ENCODE measurements at regions not wholly inside any gene's neighbourhood (a gene's known extent, or its start where the extent isn't known, plus 50 kb on each side); places are given as distances from the start of the nearest gene placed in this dataset.

DNA sequence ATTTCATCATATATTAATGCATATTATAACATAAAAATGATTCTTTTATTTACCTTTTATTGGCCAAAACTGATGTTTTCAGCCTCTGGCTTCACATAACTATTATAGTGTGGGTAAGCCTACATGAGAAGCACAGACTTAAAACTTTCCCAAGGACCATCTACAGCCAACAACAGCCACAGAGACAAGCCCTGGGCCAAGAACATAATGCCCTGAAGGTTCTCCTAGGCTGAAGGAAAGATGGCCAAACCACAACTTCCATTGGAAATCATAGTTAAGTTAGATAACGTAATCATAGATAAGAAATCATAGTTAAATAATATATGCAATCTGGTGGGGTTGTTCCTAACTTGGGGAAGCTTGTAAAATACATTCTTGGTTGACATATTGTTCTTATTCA, 280.0 kb upstream of the EMCN start:
- no peak overlapping the region for H4K8ac ChIP-seq (ENCODE audit: low read depth in 2 of 2, low read length in 2 of 2)
- H3K4me3 ChIP-seq (ENCODE audit: insufficient read depth, low read depth, low read length), result no peak overlapping the region
- H2AK5ac ChIP-seq (ENCODE audit: low read depth, low read length), result no peak overlapping the region
- no peaks in the 10 kb centered on the region for H3K27me3 ChIP-seq (ENCODE audit: control insufficient read depth, insufficient read depth, low read length)
- no peak overlapping the region for H3K27ac ChIP-seq (ENCODE audit: insufficient read depth, low read length)
- ChIA-PET POLR2A (ENCODE audit: unreplicated experiment) (no interaction called here), CTCF (no interaction called here)
- H2AK9ac ChIP-seq (replicated peaks; ENCODE audit: low read depth, low read length, poor library complexity), result no peak overlapping the region
- H3K36me3 ChIP-seq (ENCODE audit: control insufficient read depth, insufficient read depth, low read length), result no peaks in the 10 kb centered on the region
- in situ Hi-C loops (cut with MboI; ENCODE audit: low sequenced_read_pairs), result no loop called here
- no peak overlapping the region for H2BK20ac ChIP-seq (ENCODE audit: low read depth, low read length)
- no peak overlapping the region for H4K91ac ChIP-seq (ENCODE audit: insufficient read depth, low read depth, low read length)
- H3K9me3 ChIP-seq (ENCODE audit: control insufficient read depth, insufficient read depth, low read length), result no peaks in the 10 kb centered on the region
- H3K9me1 ChIP-seq (ENCODE audit: insufficient read depth, low read length), result no peaks in the 10 kb centered on the region
- no peak overlapping the region for H3K23ac ChIP-seq (ENCODE audit: low read depth, low read length)
- H3K4ac ChIP-seq (ENCODE audit: low read depth, low read length), result no peak overlapping the region
- H2BK120ac ChIP-seq (ENCODE audit: low read depth, low read length), result no peak overlapping the region
- H2BK5ac ChIP-seq (ENCODE audit: low read depth, low read length, poor library complexity, severe bottlenecking), result no peak overlapping the region
- no peak overlapping the region for H2BK15ac ChIP-seq (ENCODE audit: low read depth, low read length)
- no peak for TF ChIP-seq MAFK (IDR thresholded peaks at IDR 0.05; ENCODE audit: low read depth, low read length)
- TF ChIP-seq MAZ (IDR thresholded peaks at IDR 0.05; ENCODE audit: borderline replicate concordance, low read depth, low read length), result no peak
- no peak for TF ChIP-seq FOS (IDR thresholded peaks at IDR 0.05; ENCODE audit: low read depth, low read length)
- no peak for TF ChIP-seq SMC3 (IDR thresholded peaks at IDR 0.05; ENCODE audit: low read depth, low read length)
- no peak for TF ChIP-seq CHD1 (IDR thresholded peaks at IDR 0.05; ENCODE audit: low read depth, low read length)
- TF ChIP-seq RCOR1 (IDR thresholded peaks at IDR 0.05; ENCODE audit: insufficient replicate concordance, low read length), result no peak
- no peak for TF ChIP-seq CEBPB (IDR thresholded peaks at IDR 0.05; ENCODE audit: low read depth, low read length)
- no peak for TF ChIP-seq RAD21 (IDR thresholded peaks at IDR 0.05; ENCODE audit: low read length)
- no peak for TF ChIP-seq BHLHE40 (IDR thresholded peaks at IDR 0.05; ENCODE audit: low read depth, low read length)
- no peak for TF ChIP-seq POLR2A (IDR thresholded peaks at IDR 0.05; ENCODE audit: low read depth, low read length)
- no peak for TF ChIP-seq NFE2L2 (IDR thresholded peaks at IDR 0.05; ENCODE audit: low read depth, low read length)
- TF ChIP-seq, protein P1, sequence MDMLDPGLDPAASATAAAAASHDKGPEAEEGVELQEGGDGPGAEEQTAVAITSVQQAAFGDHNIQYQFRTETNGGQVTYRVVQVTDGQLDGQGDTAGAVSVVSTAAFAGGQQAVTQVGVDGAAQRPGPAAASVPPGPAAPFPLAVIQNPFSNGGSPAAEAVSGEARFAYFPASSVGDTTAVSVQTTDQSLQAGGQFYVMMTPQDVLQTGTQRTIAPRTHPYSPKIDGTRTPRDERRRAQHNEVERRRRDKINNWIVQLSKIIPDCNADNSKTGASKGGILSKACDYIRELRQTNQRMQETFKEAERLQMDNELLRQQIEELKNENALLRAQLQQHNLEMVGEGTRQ (IDR thresholded peaks at IDR 0.05; ENCODE audit: low read depth, low read length), result no peak
- TF ChIP-seq MXI1 (IDR thresholded peaks at IDR 0.05; ENCODE audit: borderline replicate concordance, low read depth, low read length), result no peak
- TF ChIP-seq, protein P2, sequence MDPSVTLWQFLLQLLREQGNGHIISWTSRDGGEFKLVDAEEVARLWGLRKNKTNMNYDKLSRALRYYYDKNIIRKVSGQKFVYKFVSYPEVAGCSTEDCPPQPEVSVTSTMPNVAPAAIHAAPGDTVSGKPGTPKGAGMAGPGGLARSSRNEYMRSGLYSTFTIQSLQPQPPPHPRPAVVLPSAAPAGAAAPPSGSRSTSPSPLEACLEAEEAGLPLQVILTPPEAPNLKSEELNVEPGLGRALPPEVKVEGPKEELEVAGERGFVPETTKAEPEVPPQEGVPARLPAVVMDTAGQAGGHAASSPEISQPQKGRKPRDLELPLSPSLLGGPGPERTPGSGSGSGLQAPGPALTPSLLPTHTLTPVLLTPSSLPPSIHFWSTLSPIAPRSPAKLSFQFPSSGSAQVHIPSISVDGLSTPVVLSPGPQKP (IDR thresholded peaks at IDR 0.05; ENCODE audit: borderline replicate concordance, low read depth, low read length), result no peak
- TF ChIP-seq RFX5 (IDR thresholded peaks at IDR 0.05; ENCODE audit: low read depth, low read length), result no peak
- TF ChIP-seq, protein P3, sequence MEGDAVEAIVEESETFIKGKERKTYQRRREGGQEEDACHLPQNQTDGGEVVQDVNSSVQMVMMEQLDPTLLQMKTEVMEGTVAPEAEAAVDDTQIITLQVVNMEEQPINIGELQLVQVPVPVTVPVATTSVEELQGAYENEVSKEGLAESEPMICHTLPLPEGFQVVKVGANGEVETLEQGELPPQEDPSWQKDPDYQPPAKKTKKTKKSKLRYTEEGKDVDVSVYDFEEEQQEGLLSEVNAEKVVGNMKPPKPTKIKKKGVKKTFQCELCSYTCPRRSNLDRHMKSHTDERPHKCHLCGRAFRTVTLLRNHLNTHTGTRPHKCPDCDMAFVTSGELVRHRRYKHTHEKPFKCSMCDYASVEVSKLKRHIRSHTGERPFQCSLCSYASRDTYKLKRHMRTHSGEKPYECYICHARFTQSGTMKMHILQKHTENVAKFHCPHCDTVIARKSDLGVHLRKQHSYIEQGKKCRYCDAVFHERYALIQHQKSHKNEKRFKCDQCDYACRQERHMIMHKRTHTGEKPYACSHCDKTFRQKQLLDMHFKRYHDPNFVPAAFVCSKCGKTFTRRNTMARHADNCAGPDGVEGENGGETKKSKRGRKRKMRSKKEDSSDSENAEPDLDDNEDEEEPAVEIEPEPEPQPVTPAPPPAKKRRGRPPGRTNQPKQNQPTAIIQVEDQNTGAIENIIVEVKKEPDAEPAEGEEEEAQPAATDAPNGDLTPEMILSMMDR (conservative IDR thresholded peaks at IDR 0.05; ENCODE audit: low read depth, low read length), result no peak
- H3K56ac ChIP-seq (ENCODE audit: extremely low read depth, insufficient read depth, low read length), result no peak overlapping the region
- no CpG with 5 or more reads among the region's 1 CpG for WGBS, 2 experiments (ENCODE audit: extremely low coverage in 2 of 2, insufficient read length in 1 of 2)
- DNase-seq (no peak), ATAC-seq (ENCODE audit: low read depth) (no peak)
- no peak overlapping the region for H3K14ac ChIP-seq (replicated peaks; ENCODE audit: low read depth, low read length)
- no peak overlapping the region for H3K4me2 ChIP-seq (ENCODE audit: low read depth, low read length)
- no peak overlapping the region for H2AFZ ChIP-seq (replicated peaks; ENCODE audit: low read length, poor library complexity)
- dilution Hi-C loops (cut with HindIII; ENCODE audit: low sequenced_read_pairs, unreplicated experiment), result no loop called here
- intact Hi-C loops (cut with micrococcal nuclease), result no loop called here
- H3K9ac ChIP-seq (ENCODE audit: low read depth, low read length), result no peak overlapping the region
- no peaks in the 10 kb centered on the region for H3K4me1 ChIP-seq (ENCODE audit: control insufficient read depth, insufficient read depth, low read length)
- H3K18ac ChIP-seq (ENCODE audit: low read depth, low read length), result no peak overlapping the region
- no peak overlapping the region for H4K5ac ChIP-seq (ENCODE audit: low read depth, low read length)
- no TSS peak for BruUV-seq (replicated peaks)
- no peaks in the 10 kb centered on the region for H4K20me1 ChIP-seq (ENCODE audit: insufficient read depth, low read length)
- no peaks in the 10 kb centered on the region for H3K79me1 ChIP-seq (ENCODE audit: low read depth in 1 of 2, low read length in 2 of 2)

Measured in IMR-90 (cell line).